ENCODE measurements at regions not wholly inside any gene's neighbourhood (a gene's known extent, or its start where the extent isn't known, plus 50 kb on each side); places are given as distances from the start of the nearest gene placed in this dataset.
"Not testable (repeated sequence)": the region's sequence is repeated elsewhere in the genome, so short reads cannot be mapped to it uniquely, and the experiment has no call there.

- no peak for DNase-seq (ENCODE audit: low read depth in 2 of 2)
These were observed 144.2 kb upstream of the NRP1 start for GRCh38 chr10:33478675-33479125.

GRCh38 chr10:33478089-33478674 lies 143.7 kb upstream of the NRP1 start:
- DNase-seq (ENCODE audit: low read depth in 2 of 2) = no peak

DNA sequence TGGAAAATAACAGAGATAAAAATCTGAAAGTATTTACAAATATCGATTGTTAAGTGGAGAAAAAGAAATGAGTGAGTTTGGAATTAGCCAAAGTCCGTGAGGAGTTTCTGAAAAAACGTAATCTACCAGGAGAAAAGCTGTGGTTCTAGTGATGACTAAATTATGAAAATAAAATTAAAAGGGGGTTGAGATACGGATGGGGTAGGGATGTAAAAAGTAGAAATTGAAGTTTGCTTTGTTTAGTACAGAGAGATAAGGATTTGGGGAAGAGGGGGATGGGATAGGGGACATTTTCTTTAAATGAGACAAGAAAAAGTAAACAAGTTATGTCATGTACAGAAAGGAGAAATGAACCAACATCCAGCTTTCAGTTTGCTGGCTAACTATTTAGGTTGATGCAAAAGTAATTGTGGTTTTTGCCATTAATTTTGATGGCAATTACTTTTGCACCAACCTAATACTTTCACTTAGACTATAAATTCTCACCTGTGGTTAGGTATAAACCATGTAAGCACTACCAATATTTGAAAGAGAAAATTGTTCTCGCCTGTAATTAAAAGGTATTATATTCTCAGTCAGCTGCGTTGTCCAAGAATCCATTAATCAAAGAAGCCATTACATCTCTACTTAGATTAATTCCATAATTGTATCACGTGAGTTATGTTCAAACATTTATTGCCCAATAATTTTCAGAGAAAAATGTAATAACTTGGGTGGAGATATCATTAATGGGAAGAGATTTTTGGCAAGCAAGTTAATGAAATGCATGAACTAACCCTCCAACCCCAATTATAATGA lies 143.0 kb upstream of the NRP1 start:
- DNase-seq (ENCODE audit: low read depth in 2 of 2) = no peak

GRCh38 chr10:33476757-33477273 lies 142.3 kb upstream of the NRP1 start:
- no peak for DNase-seq (ENCODE audit: low read depth in 2 of 2)

DNA sequence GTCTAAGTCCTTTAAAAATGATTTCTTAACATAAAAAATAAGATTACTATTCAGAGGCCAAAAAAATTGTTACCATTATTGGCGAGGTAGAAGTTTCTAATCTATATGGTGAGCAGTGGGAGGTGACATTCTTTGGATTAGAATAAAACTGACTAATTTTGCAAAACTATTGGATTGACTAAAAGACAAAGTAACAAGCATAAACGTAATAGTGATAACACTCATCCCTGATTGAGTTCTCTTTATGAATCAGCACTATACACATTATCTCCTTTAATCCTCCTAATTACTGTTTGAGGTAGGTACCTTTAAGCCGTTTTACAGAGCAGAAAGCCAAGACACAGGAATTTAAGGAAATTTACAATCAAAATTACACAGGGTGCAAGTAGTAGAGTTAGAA lies 139.2 kb upstream of the NRP1 start:
- no peak for DNase-seq (ENCODE audit: low read depth in 2 of 2)

- not testable (repeated sequence) for DNase-seq (ENCODE audit: low read depth in 2 of 2)
These were observed 133.5 kb upstream of the NRP1 start for GRCh38 chr10:33468006-33468405.

DNA sequence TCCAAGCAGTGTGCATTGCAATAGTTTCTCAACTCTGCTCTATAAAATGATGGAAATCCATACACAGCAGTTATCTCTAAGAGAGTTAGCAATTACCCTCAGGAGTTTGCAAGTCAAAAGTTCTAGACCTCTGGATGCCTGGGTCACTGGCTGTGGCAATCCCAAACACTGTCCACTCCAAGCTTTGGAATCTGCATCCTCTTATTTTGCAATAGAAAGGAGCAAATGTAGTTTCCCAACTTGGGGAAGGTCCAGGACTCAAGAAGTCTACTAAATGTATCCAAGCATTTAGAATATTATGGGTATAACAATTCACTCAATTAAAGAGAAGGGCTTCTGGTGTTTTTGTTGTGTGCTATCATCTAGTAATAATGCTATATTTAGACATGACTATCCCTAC lies 131.3 kb upstream of the NRP1 start:
- no peak for DNase-seq (ENCODE audit: low read depth in 2 of 2)

DNA sequence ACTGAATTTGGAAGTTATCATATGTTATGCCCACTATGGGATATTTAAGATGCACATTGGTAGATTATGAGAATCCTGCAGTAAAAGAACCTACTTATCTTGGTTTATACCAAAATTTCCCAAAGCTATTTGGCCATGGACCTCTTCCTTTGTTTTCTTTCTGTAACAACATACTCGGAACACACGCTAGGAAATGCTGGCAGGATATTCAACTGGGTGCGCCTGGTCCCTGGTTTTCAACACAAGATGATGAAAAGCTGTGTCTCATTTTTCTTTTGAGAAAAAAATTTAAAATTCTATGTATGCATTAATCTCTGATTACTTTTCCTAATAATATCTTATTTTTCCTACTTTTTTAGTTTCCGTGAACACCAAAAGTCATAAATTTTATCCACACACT lies 128.5 kb upstream of the NRP1 start:
- DNase-seq (ENCODE audit: low read depth in 2 of 2) = no peak

- DNase-seq (ENCODE audit: low read depth in 2 of 2) = no peak
These were observed 126.8 kb upstream of the NRP1 start for GRCh38 chr10:33461295-33461640.

DNA sequence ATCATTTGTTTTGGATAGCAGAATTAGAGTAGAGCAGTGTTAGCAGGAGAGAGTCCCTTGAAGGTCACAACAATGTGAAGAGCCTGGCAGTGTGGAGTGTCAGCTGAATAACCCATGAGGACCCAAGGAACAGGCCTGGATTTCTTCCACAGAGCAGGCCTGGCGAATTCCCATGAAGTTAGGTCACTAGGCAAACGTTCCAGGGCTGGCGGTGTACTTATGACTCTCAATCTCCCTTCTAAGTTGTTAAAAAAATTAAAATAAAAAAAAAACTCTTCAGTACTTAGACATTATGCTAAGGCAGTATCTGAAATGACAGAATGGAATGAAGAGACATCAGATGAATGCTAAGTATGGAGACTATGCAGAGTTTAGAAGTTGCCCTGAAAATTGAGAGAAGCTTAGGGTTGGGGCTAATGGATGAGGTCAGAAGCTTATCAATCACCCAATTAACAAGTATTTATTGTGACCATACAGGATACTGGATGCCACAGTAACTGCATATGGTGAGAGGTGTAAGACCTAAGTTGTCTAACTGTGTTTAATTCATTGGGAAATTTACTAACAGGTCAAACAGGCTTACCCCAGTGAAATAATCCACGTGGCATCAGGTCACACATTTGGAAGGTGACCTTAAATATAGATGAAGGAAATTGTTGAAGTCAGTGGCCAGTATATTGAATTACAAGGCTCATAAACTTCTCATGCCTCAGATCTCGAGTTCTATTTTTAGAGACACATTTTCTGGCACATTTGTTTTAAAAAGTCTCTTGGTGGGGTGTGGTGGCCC lies 126.2 kb upstream of the NRP1 start:
- no peak for DNase-seq (ENCODE audit: low read depth in 2 of 2)

GRCh38 chr10:33459602-33460001 lies 125.1 kb upstream of the NRP1 start:
- no peak for DNase-seq (ENCODE audit: low read depth in 2 of 2)

GRCh38 chr10:33455029-33455428 lies 120.6 kb upstream of the NRP1 start:
- DNase-seq (ENCODE audit: low read depth in 2 of 2) = no peak

- no peak for DNase-seq (ENCODE audit: low read depth in 2 of 2)
These were observed 120.1 kb upstream of the NRP1 start for GRCh38 chr10:33454554-33454953.

GRCh38 chr10:33453081-33454025 lies 118.9 kb upstream of the NRP1 start:
- no peak for DNase-seq (ENCODE audit: low read depth in 2 of 2)

DNA sequence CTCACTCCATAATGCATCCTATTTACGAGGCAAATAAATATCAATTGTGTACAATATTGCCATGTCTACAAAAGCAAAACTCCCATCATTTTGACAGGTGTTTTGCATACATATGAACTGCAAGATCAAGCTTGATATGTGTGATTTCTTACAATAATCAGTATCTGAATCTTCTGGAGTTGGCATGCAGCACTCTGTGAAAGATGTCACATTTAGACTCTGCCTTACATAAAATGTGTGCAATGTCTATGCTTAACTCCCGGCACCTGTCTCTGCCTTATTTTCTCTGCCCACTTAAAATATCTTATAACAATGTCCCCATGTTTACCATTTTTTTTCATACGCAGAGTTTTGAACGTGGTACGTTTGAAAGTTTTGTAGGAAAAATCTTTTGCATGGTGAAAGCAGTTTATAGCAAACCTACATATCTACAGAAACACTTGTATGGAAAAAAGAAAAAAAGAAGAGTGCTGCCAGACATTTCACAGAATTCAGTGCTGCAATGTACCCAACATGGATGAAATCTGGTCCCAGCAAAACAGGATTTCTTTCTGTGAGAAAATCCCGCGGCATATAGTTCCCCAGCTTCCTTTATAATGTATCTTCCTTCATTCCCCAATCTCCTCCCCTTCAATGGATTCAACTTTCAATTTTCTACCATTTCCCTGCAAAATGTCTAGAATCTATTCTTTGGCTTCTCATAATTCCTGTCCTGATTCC lies 114.1 kb upstream of the NRP1 start:
- DNase-seq (ENCODE audit: low read depth in 2 of 2) = no peak

DNA sequence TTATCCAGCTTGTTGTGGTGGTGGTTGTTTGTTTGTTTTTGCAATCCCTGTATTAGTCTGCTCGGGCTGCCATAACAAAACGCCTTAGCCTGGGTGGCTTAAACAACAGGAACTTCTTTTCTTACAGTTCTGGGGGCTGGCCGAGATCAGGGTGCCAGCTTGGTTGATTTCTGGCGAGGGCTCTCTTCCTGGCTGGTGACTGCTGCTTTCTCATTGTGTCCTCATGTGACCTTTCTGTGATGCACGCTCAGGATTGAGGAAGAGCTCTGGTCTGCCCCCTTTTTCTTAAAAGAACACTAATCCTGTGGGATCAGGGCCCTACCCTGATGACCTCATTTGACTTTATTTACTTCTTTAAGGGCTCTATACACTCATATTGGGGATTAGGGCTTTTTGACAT lies 107.1 kb upstream of the NRP1 start:
- DNase-seq (ENCODE audit: low read depth in 2 of 2) = no peak

- DNase-seq (ENCODE audit: low read depth in 2 of 2) = no peak
These were observed 100.5 kb upstream of the NRP1 start for GRCh38 chr10:33434933-33435332.

DNA sequence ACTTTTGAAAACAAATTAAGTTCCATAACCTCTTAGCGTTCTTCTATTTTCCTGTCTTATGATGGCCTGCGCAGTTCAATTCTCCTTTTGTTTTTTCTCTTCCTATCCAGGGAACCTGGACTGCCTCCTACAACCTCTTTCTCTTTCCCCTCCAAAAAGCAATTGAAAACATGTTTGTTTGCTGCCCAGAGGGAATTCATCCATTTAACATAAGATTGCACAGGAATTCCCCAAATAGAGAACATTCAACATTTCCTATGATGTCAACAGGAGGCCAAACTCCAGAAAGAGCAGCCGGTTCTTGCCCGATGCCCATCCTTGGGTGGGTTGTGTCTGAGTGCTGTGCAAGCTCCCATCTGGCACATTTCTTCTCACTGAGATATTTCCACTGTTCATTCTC lies 94.2 kb upstream of the NRP1 start:
- DNase-seq (ENCODE audit: low read depth in 2 of 2) = no peak

GRCh38 chr10:33423154-33423529 lies 88.7 kb upstream of the NRP1 start:
- no peak for DNase-seq (ENCODE audit: low read depth in 2 of 2)

- no peak for DNase-seq (ENCODE audit: low read depth in 2 of 2)
These were observed 88.1 kb upstream of the NRP1 start for GRCh38 chr10:33422471-33423153.
